Eye (tissue), 1 donor: ENCODE measurements at regions not wholly inside any gene's neighbourhood (a gene's known extent, or its start where the extent isn't known, plus 50 kb on each side); places are given as distances from the start of the nearest gene placed in this dataset.
"Not testable (repeated sequence)": the region's sequence is repeated elsewhere in the genome, so short reads cannot be mapped to it uniquely, and the experiment has no call there.

ENCODE experiments used
- DNase-seq: peaks from one replicate; pipeline ENCODE4 v3.0.0-alpha.2; 2015

DNA sequence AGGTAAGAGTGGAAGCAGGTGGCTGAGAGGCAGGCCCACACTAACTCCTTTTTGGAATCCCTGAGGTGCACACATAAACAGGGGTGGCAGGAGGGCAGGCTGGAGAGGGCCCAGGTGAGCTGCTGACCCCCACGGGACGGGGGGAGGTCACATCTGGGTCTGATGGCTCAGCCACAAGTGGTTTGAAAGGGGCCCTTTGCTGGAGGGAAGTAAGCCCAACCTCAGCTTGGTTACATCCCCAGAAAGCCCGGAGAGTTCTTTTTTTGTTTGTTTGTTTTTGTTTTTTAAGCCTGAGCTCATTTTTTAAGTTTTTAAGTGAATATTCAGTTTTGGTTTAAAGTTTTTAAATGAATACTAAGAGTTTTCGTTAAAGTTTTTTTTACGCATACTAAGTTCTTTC is 72.8 kb upstream of the CUX1 start:
- no peak for DNase-seq

DNA sequence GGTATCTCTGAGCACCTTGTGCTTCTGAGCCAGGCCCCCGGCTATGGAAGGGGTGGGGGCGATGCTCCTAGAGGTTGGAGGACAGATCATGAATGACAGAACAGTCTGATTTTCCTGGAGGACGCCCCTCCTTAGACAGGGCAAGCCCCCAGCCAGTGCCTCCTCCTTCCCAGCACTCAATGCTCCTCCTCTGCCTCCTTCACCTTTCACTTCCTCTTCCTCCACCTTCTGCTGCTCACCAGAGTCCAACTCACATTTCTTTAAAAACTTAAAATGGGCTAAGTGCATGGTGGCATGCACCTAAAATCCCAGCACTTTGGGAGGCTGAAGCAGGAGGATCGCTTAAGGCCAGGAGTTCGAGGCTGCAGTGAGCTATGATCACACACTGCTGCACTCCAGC is 71.1 kb upstream of the CUX1 start:
- no peak for DNase-seq

- DNase-seq = no peak
Observed at GRCh38 chr7:101747053-101747878, 70.2 kb upstream of the CUX1 start.

DNA sequence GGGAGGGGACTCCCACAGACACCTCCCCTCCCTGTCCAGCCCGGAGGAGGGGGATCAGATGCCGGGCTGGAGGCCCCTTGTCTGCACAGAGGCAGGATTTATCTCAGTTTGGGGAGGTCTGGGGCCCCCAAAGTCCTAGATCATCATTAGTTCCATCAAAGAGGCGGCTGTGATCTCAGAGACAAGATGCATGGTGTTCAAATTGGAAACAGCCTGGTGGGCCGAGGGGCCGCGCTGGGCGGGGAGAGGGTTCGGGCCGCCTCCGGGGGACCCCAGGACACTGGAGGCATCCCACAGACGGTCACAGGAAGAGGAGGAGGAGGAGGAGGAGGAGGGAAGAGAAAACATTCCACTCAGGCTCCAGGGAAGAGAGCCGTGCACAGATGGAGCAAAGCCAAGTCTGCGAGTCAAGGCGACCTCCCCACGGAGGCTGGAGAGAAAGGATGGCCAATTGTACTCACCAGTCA is 69.5 kb upstream of the CUX1 start:
- DNase-seq = peak; percentile 49

DNA sequence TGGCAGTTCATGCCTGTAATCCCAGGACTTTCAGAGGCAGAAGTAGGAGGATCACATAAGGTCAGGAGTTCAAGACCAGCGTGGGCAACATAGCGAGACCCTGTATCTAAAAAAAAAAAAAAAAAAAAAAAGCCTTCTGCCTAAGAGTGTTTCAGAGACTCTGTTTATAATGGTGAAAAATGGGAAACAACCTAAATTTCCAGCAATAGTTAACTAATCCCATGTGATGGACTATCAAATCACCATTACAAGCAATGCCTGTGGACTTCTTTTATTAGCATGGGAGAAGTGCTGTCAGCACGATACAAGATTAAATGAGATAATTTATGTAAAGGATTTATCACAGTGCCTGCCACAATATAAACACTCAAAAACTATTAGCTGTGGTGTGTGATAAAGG is 67.5 kb upstream of the CUX1 start:
- DNase-seq = no peak

DNA sequence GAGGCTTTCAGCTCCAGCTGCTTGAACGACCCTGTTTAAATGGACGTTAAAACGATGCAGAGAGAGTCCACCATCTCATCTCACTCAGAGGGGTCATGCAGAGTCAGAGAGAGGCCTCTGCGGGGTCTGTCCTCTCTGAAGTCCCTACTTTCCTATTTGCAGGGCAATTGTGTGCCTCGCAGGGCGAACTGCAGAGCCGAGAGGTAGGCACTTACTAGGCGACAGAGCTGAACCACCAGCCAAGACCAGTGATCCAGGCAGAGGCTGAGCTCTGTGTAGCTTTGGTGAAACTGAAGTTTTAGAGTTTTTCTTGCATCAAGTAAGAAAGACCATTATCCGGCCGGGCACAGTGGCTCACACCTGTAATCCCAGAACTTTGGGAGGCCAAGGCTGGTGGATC is 64.1 kb upstream of the CUX1 start:
- no peak for DNase-seq

- DNase-seq = peak; percentile 62
Observed at GRCh38 chr7:101754424-101755159, 62.8 kb upstream of the CUX1 start.

- no peak for DNase-seq
Observed at GRCh38 chr7:101757879-101758278, 59.5 kb upstream of the CUX1 start.

GRCh38 chr7:101758519-101758918 is 58.9 kb upstream of the CUX1 start:
- DNase-seq = not testable (repeated sequence)

- DNase-seq = no peak
Observed at GRCh38 chr7:101764221-101764620, 53.2 kb upstream of the CUX1 start.

DNA sequence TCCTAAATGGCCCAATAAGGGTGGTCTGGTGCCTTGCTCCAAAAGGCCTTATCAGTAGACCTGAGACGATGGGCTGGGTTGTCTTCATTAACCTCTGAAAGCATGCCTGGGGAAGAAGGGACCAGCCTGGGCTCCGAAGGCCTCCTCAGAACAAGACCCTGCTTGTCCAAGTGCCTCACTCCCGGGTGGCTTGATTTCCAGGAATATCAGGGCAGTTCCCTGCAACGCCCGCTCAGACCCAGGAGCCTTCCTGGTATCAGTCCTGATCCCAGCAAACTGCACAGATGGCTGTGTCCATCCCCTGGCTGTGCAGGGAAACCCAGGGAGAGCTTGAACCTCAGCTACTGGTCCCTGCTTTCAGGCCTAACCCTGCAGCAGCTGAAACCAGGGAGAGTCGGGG is 49.9 kb upstream of the CUX1 start:
- DNase-seq = no peak
